Fibroblast of mammary gland (primary cell): ENCODE measurements at regions not wholly inside any gene's neighbourhood (a gene's known extent, or its start where the extent isn't known, plus 50 kb on each side); places are given as distances from the start of the nearest gene placed in this dataset.

Experiments
- DNase-seq: peaks from one replicate; pipeline ENCODE4 v3.0.0-alpha.2; 2010; ENCODE audit warnings: low read depth
- H3K4me3 ChIP-seq: 2 replicates; pipeline ENCODE4 v1.5.1; 2011; ENCODE audit warnings: low read depth, mild to moderate bottlenecking, low read length, moderate library complexity; ENCODE audit not compliant: control insufficient read depth
- TF ChIP-seq, protein P1 (sequence below): conservative IDR thresholded peaks from 2 replicates; pipeline ENCODE4 v1.5.1; 2011; ENCODE audit warnings: low read depth, low read length, inconsistent platforms; ENCODE audit not compliant: control insufficient read depth, insufficient read depth

DNA sequence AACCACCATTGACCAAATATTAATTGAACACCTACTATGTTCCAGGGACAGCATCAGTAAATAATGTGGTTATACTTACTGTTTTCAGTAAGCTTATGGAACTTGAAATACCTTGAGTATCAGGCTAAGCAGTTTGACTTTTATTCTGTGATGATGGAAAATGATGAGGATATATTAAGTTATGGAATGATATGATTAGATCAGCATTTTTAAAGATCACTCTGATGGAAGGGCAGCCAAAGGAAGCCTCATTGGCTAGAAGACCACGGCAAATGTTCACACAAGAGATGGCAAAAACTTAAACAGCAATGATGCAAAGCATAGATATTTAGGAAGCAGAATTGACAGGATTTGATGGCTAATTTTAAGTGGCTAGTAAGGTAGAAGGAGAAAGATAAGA is 266.9 kb upstream of the DPP10 start:
- DNase-seq = no peak
- TF ChIP-seq, protein P1, sequence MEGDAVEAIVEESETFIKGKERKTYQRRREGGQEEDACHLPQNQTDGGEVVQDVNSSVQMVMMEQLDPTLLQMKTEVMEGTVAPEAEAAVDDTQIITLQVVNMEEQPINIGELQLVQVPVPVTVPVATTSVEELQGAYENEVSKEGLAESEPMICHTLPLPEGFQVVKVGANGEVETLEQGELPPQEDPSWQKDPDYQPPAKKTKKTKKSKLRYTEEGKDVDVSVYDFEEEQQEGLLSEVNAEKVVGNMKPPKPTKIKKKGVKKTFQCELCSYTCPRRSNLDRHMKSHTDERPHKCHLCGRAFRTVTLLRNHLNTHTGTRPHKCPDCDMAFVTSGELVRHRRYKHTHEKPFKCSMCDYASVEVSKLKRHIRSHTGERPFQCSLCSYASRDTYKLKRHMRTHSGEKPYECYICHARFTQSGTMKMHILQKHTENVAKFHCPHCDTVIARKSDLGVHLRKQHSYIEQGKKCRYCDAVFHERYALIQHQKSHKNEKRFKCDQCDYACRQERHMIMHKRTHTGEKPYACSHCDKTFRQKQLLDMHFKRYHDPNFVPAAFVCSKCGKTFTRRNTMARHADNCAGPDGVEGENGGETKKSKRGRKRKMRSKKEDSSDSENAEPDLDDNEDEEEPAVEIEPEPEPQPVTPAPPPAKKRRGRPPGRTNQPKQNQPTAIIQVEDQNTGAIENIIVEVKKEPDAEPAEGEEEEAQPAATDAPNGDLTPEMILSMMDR = no peak
- H3K4me3 ChIP-seq = no peak overlapping the region

DNA sequence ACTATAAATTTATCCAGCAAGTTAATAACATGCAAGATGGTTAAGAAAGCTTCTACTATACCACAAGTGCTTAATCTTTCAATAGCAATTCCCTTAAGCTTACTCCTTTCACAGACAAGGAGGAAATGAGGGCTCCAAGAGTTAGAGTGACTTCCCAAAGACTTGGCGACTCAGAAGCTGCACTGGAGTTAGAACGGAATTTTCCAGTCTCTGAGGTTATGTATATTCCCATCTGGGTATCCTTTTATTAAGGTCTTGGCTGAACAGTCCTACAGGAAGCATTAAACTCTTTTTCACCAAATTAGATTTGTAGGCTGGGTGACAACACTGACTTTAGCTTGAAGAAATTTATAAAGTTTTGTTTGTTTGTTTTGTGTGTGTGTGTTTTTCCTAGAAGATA is 256.9 kb upstream of the DPP10 start:
- H3K4me3 ChIP-seq = no peak overlapping the region
- DNase-seq = no peak
- TF ChIP-seq, protein P1 = no peak

DNA sequence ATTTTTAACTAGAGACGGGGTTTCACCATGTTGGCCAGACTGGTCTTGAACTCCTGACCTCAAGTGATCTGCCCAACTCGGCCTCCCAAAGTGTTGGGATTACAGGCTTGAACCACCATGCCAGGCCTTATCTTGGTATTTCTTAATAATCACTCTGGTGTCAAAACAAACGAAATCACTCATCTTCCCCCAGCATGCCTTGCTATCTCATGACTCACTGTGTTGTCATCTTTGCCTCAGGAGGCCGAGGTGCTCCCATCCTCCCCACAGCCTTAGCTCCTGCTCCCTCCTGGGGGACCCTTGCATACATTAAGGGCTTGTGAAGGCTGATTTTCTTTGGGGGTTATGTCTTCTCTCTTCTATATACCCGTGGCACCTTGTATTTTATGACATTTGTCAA is 250.1 kb upstream of the DPP10 start:
- no peak overlapping the region for H3K4me3 ChIP-seq
- TF ChIP-seq, protein P1 = no peak
- DNase-seq = peak; percentile 2

DNA sequence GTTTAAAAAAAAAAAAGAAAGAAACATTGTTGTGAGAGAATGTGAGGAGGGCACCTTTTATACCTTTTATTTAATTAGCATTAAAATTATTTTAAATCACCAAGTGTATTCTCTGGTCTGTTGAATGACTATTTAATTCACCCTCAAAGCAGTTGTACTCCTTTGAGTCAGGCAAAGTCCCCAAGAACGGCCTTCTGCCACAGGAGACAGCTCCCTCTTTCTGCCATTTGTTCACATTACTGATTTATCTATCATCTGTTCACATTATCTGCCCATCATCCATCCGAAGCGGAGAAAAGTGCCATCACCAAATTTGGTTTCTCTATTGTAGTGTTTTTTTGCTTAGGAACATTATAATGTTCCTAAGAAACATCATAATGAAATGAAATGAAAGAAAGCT is 240.7 kb upstream of the DPP10 start:
- TF ChIP-seq, protein P1 = no peak
- no peak overlapping the region for H3K4me3 ChIP-seq
- no peak for DNase-seq

DNA sequence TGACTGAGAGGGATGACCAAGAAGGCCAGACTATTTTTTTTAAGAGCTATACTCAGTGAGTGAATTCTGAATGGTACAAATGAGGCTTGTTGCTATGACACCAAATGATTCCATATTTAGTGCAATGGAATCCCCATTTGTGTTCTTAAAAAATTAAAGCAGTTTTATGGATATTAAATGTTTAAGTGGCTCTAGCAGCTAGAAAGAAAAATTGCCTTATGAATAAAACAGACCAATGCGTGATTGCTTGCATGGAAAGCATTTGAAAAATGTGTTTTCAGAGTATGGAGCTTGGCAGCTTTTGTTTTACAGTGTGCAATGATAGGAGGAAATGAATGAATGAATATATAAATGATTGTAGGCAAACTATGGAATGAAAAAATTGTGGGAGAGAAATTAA is 238.8 kb upstream of the DPP10 start:
- H3K4me3 ChIP-seq = no peak overlapping the region
- TF ChIP-seq, protein P1 = no peak
- DNase-seq = no peak

DNA sequence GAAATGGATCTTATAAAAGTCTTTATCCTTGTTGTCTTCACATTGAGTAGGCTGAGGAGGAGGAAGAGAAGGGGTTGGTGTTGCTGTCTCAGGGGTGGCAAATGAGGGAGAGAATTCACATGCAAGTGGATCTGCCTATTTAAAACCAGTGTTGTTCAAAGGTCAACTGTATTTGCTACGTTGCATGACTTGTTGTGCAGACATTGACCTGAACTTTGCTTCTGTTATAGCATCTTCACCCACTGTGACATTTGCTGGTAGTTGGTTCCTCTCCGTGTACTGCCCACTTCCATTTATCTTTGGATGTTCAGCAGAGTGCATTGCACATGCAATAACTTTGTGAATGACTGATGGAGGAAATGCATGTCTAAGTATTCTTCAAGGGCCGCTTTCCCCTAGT is 228.6 kb upstream of the DPP10 start:
- TF ChIP-seq, protein P1 = no peak

DNA sequence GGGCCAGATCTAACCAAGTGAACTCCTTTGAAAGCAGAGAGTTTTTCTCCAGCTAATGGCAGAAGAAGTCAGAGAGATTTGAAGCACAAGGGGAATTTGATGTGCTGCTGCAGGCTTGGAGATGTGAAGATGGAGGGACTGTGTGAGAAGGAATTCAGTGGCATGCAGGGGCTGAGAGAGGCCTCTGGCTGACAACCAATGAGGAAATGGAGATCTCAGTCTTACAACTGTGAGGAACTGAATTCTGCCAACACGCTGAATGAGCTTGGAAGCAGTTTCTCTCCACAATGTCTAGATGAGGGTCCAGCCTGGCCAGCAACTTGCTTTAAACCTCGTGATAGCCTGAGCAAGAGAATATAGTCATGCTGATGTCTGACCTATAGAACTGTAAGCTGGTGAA is 224.1 kb upstream of the DPP10 start:
- no peak for DNase-seq
- TF ChIP-seq, protein P1 = no peak
- no peak overlapping the region for H3K4me3 ChIP-seq

More for the DNA sequence above, 228.6 kb upstream of the DPP10 start:
- no peak overlapping the region for H3K4me3 ChIP-seq
- no peak for DNase-seq
